ENCODE measurements at regions not wholly inside any gene's neighbourhood (a gene's known extent, or its start where the extent isn't known, plus 50 kb on each side); places are given as distances from the start of the nearest gene placed in this dataset.

DNA sequence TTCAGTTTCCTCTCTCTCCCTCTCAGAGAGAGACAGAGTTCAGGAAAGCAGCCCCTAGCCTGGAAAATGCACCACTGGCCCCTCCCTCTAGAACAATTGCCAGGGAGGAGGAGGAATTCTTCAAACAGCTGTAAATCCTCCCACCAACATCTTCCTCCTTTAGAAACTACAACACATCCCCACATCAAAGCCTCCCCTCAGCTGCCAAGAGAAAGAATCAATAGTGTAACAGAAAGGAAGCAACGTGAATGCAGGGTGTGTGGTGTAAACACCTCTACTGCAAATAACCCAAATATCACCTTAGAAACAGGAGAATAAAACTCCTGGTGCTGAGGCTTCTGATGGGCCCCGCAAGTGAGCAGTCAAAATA is 249.9 kb upstream of the GATB start:
- DNase-seq: no peak

DNA sequence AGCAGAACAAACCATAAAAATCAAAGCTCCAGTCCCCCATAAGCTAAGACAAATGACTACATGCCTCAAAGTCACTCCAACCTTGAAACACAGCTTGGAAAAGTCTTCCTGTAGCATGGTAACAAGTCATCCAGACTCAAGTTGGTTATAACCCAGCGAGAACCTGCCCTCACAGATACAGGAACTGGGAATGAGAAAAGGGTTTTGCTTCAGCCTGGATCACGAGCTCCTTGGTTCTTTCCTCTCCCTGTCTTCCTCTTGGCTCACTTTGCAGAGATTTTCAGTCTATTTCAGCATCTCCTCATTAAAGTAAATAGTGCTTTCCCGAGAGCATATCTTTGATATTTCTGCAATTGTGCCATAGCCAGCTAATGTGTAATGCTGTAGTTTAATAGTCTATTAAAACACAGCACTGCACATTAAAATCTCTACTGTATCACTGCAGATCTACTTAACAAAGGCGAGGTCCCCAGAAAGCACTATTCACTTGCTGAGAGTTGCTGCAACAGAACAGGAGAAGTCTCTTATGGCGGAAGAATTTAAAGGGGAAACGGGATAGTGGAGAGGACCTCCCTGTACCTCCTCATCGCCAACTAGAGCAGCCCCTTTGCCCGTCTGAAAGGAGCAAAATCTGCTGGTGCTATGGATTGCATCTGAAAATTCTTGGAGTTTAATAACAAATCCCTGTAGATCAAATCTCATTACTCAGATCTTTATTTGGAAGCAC is 249.3 kb upstream of the GATB start:
- DNase-seq: no peak

DNA sequence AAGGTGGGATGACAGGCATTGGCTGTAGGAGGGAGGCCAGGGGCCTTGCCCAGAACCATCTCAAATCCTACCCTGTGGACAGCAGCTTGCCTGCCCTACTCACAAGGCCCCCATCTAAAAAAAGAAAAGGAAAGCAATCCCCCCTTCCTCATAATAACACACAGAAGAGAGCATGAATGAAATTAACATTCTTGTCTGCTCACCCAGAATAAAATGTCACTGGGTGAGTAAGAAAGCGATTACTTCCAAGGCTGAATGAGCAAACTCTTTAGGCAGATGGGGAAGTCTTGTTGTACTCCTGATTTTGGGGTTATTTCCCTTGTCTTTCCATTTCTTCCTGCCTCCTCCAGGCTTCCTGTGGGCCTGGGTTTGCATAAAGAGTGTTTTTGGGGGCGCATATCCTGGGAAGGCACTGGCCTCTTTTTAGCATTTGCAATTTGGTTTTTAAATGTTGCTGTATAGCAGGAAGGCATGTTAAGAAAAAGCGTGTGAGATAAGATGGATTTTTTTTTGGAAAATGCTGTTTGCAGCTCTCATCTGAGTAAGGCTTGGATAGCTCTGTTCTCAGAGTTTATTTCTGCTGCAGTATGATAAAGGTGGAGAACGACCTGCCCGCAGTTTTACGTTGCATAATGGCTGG is 248.3 kb upstream of the GATB start:
- no peak for DNase-seq

DNA sequence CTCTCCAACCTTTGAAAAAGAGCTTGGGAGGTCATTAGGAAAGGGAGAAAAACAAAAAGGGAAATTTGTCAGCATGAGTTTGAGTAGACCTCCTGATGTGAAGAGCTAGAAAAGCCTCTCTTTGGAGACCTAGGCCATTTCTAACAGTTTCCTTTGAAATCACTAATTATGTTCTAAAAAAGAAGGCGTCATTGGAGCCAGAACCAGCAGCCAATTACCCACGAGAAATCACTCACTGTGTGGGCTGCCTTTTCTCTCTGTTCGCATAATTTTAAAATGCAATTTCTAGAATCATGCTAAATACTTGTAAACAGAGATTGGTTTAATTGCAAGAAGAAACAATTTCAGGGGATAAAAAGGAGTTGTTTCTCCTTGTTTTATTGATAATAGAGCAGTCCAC is 246.3 kb upstream of the GATB start:
- no peak for DNase-seq

DNA sequence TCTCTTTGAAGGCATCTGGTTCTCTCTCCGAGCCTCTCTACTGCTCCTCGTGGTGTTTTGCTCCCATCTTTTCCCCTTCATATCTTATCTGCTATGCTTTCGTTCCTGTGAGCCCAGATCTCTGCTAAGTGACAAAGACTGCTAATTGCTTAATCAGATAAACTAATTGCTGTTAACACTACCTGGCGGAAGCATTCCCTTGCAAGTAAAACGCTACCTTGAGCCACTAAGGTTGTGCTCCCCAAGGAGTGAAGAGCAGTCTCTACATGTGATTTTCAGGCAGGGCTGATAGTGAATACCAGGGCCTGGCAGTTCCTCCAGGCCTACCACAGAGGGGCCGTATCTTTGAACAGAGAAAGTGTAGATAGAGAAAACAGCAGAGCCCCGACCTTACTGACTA is 244.0 kb upstream of the GATB start:
- no peak for DNase-seq

DNA sequence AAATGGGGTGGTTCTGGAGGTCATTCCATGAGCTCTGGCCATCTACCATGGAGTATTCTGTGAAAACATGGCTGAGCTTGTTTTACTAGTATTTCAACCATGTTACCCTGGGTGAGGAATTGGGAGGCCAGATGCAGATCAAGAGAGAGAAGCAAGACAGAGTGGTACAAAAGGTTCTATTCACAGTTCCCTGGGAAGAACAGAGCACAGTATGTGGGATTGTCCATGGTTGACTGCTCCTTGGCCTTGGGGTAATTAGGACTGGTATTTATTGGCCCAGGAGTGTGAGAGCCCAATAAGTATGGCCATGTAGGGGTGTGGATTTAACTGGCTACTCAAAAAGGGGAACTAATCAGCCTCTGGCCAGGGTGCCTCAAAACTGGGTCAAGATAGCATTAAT is 239.7 kb upstream of the GATB start:
- no peak for DNase-seq

DNA sequence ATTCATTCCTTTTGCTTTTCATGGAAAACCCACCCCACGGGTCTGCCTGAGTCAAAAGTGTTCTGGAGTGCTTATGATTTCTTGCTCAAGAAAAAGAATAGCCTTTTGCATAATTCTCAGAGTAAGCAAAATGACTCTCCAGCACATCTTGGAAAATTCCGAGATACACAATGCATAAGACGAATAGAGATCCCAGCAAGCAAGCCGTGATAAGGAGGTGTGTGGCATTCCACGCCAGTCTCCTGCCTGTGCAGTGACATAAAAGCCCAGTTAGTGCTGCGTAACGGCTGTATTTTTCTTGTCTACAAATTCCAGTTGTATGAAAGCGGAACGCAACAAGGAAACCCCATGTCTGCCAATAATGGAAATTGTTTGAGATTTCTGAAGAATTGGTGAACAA is 237.9 kb upstream of the GATB start:
- no peak for DNase-seq

DNA sequence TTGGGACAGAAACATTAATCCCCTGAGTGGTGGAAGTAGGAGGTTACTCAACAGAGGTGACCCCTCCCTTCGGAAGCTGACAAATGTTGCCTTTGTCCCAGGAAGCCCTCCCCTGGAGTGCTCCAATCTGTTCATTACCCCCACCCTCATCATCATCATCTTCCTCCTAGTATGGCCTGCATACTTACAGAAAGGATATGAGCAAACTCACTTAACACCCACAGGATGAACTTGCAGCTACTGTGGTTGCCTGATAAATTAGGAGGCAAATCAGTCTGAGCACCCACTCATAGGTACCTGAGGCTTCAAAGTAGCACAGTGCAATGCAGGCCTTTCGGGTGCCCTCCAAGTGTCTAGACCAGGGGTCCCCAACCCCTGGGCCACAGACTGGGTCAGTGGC is 236.7 kb upstream of the GATB start:
- DNase-seq: no peak

DNA sequence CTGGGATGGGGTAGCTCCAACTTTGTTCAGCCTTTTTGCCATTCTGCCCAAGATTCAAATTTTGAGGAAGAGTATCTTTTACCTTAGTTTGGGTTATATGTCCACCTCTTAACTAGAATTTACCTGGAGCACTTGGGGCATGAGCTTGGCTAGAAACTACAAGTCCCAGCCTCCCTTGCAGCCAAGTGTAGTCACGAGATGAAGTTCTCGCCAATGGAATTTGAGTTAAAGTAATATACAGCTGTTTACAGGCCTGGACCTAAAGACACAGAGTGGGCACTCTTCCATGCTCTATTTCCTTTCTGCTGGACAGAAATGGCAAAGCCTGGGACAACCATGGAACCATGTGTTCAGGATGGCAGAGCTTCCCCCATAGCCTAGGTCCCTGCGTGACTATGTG is 233.6 kb upstream of the GATB start:
- no peak for DNase-seq

DNA sequence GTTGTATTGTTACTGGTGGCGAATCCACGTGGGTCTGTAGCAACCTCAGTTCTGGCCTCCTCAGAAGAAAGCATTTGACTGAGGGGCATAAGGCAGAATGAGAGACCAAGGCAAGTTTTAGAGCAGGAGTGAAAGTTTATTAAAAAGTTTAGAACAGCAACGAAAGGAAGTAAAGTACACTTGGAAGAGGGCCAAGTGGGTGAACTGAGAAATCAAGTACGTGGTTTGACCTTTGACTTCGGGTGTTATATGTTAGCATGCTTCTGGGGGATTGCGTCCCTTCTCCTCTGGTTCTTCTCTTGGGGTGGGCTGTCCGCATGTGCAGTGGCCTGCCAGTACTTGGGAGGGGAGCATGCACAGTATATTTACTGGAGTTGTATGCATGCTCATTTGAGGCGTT is 232.7 kb upstream of the GATB start:
- no peak for DNase-seq

DNA sequence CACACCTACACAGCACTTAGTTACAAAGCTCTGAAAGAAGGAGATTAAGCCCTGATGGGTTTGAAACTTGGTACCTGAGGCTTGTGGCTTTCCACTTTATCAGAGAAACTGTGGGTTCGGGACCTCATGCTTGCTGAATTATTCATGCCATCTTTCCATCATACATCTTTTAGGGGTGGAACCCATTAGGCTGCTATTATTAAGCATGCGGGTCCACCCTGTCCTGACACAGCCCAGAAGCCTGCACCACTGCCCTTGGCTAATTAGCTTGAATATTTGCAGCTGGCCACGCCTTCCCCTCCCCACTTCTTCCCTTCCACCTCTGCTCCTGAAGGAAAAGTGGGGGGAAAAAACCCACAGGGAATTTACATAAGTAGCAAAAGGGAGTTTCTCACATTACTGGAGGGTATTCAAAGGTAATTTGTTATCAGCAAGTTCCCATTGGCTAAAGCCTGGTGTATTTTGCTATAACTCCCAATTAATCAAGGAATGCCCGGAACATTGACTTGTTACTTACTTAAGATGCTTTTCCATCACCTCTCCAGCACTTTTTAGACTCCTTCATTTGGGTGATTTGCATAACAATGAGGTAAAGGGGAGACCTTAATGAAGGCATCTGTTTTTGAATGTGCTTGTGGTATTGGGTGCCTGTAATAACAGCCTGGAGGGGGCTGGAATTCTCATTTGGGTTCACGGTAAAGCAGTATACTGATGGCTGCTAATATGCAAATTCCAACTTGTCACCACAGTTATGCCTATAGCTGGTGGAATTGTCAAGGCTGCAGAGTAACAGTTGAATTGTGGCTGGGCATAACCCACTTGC is 231.7 kb upstream of the GATB start:
- no peak for DNase-seq

DNA sequence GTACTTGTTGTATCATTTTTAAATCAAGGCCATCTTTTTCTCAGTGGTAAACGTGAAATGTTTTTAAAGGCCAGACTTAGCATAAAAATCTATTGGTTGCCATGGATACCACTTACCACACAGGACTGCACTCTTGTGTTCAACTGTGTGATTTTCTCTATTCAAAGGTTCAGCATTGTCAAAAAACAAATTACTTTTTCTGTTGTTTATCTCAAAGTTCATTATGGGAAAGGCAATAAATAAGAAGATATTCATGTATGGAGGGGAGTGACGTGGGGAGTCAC is 231.0 kb upstream of the GATB start:
- DNase-seq: no peak

DNA sequence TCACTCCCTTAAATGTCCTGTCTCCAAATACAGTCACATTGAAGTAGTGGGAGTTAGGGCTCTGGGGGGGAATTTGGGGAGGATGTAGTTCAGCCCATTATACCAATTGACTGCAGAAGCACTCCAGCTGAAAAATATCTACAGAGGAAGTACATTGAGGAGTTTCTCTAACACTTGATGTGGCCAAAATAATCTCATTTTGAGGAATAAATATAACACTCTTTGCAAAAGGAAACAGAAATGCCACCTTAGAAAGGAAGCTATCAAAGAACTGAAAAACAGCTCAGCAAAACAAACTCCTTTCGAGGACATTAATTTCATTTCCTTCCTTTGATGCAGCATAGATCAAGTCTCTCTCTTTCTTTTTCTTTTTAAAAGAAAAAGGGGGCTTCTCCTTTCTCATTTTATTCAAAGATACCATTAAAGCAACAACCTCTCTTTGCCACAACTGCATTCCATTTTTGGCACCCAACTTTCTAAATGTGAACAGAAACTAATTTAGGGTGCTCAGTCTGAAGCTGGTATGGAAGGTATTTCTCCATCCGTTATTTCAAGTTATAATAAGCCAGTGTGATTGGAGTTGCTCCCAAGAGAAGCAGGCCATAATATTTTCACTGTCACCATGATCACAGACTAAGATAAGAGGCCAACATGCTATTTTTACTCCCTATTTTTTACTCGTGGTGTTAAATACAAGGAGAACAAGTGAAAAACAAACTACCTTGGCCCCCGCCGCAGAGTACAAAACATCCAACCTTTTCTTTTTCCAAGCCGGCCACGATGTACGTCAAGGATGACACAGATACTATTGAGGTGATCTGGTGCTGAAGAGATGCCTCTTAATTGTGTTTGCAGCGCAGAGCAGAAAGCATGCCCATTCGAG is 230.4 kb upstream of the GATB start:
- DNase-seq: no peak

DNA sequence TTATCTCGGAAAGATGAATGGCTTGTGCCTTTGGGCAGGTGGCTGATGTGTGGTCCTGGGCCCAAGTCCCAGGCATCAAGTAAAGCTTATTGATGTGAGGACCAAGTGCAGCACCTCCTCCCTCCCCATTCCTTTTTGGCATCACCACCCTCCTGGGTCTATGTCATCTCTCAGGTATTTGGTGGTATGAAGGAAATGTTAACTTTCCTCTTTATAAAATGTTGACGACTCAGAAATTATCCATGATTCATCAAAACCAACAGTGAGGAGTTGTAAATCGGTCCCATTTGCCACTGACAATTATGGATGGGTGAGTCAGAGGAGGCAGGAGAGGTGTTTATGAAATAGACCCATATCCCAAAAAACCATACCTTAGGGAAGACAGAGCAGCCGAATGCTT is 229.4 kb upstream of the GATB start:
- DNase-seq: no peak

DNA sequence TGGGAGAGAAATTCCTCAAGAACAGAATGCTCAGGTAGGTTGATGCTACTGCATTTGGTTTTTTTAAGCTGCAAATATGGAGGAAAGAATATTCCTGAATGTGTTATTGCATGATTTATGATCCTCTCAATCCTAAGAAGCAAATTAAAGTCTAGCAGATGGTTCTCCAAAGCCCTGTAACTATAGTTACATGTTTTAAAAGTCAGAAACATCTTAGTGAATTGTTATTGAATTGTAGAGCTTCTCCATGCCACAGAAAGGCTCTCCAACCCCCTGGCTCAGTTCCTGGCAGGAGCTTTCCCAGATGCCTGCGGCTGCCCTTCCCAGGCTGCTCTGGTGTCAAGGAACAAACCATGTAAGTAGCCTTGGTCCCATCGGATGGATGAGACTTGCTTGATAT is 227.8 kb upstream of the GATB start:
- no peak for DNase-seq

DNA sequence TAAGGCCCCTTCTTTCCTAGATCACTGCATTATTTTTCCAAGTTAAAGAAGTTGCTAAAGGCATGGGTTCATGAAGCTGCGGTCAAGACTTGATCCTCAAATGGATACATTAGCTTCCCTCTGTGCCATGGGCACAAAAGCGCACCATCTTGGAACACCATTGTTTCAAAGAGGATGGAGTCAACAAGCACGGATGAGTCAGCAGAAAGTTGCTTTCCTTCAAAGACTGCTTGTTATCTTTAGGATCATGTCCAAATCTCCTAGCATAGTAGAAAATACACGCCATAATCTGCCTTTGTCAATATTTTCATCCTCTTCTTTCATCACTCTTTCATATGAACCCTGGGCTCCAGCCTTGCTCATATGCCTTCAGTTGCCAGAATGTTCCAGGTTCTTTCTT is 226.8 kb upstream of the GATB start:
- DNase-seq: no peak

DNA sequence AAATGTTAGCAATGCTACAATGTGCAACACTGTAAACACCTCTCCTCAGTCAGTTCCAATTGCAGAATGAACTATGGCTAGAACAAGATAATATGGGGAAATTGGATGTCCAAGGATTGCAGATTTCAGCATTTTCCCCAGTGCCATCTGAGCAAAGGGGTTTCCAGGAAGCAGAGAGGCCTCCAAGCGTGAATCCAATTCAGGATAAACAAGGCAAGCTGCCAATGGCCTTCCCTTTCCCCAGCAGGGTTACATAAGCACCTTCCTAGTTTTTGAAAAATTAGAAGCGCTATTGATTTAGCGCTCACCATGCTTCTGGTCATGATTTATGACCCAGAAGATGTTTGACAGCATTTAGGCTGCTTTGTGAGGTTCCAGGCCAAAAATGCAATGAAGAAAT is 223.0 kb upstream of the GATB start:
- no peak for DNase-seq

DNA sequence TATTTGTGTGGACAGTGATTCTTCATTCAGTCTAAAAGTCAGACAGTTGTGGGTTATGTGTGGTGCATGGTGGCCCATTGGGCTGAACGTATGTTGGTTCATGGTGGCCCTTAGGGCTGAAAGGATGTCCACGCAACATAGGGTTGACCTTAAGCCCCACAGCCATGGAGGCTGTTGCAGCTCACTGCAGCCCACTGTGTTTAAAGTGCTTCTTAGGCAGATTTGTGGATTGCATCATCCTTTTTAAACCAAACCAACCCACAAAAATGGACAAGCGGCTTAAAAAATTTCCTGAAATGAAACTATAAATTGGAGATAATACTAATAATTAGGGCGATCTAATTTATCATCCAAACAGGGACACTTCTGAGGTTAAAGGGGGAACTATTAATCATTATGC is 219.0 kb upstream of the GATB start:
- DNase-seq: no peak

DNA sequence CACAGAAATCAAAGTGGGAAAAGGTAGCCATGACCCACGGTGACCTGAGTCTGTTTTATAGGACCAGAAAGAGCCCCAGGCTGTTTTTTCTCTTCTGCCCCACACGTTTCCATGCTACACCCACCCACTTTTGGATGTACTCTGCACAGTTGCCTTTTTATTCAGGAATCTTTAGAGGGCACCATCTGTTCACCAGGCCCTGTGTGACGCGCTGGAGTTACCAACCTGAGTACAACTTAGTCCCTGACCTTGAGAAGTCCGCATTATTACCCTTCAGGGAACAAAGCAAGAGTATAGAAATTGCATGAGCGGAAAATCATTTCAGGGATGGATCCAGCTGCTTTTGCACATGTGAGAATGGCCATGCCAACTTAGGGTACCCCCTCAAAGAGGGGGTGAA is 207.8 kb upstream of the GATB start:
- DNase-seq: no peak

DNA sequence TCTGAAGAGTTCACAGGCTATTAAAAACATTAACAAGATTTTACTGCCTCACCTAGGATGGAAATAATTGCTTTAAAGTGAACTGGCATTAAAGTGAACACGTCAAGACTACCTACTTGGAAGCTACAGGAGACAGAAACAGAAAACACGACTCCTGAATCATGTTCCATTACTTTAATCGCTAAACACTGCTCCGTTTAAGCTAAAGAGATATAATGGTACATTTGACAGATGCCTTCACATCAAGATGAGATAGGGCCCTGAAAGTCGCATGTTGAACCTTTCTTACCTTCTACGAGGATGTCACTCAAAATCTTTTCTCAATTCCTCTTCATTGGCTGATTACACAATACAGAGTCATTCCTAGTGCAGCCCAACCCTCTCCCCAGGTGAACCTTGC is 206.3 kb upstream of the GATB start:
- no peak for DNase-seq

DNA sequence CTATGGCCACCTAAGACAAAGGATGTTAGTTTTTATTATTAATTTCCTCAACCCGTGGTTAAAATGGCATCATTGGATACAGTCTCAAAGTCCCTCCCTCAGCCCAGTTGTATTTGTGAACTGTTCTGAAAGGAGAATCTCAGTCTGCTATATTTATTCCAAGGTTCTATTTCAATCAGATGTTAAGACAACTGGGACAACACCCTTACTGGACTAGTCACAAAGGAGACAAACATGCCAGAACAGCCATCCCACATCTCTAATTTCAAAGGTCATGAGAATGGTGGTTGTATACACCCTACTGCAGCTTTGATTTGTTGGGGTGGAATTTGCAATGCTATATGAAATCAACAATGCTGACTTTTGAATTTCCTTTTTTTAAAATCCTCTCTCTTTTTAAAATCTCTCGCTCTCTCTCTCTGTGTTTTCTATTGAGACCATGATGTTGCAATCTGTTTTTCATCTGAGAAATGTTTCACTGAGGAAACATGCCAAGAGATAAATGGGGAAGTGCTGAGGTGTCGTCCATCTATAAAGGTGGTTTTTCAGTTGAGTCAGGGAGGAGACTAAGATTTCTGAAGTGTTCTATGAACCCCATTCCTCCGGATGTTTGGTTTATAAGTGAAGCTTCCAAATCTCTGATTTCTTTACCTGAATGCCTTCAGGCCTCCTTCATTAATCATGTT is 201.5 kb upstream of the GATB start:
- no peak for DNase-seq

DNA sequence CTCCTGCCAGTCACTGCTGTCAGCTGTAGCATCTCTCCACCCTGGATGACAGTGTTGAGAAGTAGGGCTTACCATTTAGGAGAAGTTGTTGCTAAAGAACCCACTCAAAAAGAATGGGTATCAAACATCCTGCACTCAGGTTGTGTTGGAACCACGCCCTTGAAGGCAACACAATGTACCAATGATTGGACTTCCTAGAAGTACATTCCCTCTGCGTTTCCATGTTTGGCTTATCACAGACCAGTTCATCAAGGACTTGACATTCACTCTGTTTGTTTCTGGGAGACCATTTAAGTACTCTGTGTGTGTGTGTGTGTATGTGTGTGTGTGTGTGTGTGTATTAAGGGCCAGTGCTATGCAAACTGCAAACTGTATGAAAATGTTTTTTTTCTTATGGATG is 200.6 kb upstream of the GATB start:
- DNase-seq: no peak

All from SIG-M5 (cell line).